NCI-H82 (cell line): ENCODE measurements at regions not wholly inside any gene's neighbourhood (a gene's known extent, or its start where the extent isn't known, plus 50 kb on each side); places are given as distances from the start of the nearest gene placed in this dataset.
A peak's percentile ranks its signal among the peaks of the same experiment; 100 is the strongest.

Experiments
- DNase-seq: peaks from one replicate; lab custom pipeline; 2025; lab: John Stamatoyannopoulos, UW

DNA sequence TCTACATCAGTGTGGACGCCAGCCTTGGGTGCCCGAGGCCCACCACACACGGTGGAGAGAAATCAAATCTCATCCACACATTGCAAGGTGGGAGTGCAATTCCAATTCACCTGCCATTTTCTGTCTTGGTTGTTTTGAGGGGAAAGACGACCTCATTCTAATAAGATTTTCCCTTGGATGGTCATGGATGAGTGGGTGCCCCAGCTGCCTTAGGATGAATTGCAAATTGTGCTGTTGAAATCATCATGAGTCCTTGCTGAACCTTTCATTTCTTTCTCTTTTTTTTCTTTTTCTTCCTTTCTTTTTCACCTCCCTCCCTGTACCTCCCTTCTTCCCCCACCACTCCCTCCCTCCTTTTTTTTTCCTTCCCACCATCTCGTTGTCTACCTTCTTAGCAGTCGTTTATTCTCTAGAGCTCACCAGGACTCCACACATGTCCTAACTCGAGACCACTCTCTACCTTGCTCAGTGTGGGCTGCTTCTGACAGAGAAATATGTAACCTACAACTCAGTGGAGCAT, 266.9 kb upstream of the NFE2L3 start:
- peak; percentile 64 for DNase-seq

GRCh38 chr7:25886387-25887240, 265.4 kb upstream of the NFE2L3 start:
- peak; percentile 73 for DNase-seq

GRCh38 chr7:25887266-25887665, 264.7 kb upstream of the NFE2L3 start:
- no peak for DNase-seq

- no peak for DNase-seq
These were observed 264.0 kb upstream of the NFE2L3 start for GRCh38 chr7:25887795-25888559.

GRCh38 chr7:25889765-25890164, 262.2 kb upstream of the NFE2L3 start:
- no peak for DNase-seq

- DNase-seq, result no peak
These were observed 260.4 kb upstream of the NFE2L3 start for GRCh38 chr7:25891591-25891990.

- no peak for DNase-seq
These were observed 258.6 kb upstream of the NFE2L3 start for GRCh38 chr7:25893436-25893835.

GRCh38 chr7:25894002-25894901, 257.7 kb upstream of the NFE2L3 start:
- peak; percentile 67 for DNase-seq

DNA sequence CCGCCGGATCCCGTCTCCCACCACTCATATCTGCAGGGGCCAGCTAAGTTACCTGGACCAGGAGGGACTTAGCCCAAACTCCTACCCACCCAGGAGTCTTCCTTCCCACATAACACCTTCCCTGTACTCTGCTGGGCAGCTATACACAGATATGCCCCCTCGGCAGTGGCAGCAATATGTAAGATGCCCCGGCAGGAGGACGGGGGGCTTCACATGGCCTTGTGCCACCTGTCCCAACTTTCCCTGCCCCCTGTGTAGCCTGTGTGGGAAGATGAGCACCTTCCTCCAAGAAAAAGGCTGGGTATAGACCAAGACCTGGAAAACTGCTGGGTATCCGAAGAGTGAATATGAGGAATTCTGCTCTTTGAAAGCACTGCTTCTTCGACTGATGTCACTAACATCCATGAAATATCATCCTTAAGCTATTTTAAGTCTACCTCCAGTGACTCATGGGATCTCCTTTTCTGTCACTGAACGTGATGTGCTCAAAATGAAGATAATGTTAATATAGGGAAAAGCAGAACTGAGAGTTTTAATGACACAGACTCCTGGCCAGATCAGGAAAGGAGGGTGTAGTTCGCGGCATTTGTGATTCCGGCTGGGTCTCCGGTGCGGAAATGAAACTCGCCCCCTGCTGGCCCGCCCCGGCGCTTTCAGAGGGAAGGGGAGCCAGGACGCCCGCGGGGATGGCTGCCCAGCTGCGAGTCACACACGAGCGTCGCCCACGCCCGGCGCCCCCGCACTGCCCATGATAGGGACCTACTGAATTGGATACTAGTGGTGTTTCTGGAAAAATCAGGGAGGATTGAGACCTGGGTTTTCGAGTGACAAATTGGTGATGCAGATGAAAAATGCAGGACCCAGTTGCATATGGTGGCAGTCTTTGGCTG, 256.9 kb upstream of the NFE2L3 start:
- DNase-seq, result no peak

DNA sequence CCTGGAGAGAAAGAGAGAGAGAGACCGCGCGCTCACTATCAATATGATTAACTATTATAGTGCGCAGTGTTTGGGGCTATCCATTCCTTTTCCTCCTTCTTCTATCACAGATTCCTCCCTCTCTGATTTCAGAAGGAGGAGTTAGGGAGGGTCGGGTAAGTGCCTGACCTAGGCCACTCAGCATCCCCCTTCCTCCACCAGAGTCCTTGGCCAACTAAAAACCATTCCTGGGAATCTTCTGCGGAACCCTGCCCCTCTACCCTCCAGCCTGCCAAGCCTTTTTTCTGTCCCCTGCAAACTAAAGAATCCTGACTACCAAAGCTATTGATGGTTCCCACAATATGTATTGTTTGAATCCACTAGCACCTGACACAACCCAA, 256.2 kb upstream of the NFE2L3 start:
- DNase-seq, result no peak

GRCh38 chr7:25897261-25897782, 254.7 kb upstream of the NFE2L3 start:
- DNase-seq, result no peak

GRCh38 chr7:25900245-25900644, 251.8 kb upstream of the NFE2L3 start:
- DNase-seq, result no peak

GRCh38 chr7:25900877-25901276, 251.1 kb upstream of the NFE2L3 start:
- DNase-seq, result no peak

DNA sequence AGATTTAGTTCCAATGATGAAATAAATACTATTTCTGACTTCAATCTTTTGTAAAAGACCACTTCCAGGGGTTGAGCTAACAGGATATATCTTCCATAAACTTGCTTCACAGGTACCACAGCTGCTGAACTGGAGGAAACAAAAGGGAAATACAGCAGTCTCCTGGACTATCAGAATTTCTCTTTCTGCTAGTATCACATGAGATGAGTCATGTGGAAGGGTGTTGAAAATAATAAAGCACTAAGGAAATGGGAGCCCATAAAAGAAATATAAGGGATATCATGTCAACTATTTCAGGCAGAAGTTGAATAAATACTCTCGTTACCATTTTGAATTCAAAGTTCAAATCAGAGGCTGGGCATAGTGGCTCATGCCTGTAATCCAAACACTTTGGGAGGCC, 250.3 kb upstream of the NFE2L3 start:
- DNase-seq, result no peak

DNA sequence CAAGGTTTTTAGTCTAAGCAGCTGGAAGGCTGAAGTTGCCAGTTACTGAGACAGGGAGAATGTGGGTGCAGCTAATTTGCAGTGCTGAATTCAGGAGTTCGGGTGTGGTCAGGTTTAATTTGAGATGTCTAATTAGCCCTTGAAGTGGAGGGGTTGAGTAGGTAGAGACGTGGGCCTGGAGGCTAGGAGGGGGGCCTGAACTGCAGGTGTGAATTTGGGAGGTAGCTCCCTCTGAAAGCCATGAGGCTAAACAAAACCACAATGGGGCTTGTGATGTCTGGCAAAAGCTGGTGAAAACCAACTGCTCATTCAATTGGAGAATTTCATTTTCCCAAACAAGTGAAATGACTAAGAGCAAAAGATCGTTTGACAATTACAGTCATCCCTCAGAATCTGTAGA, 246.0 kb upstream of the NFE2L3 start:
- no peak for DNase-seq

- no peak for DNase-seq
These were observed 245.2 kb upstream of the NFE2L3 start for GRCh38 chr7:25906760-25907159.

DNA sequence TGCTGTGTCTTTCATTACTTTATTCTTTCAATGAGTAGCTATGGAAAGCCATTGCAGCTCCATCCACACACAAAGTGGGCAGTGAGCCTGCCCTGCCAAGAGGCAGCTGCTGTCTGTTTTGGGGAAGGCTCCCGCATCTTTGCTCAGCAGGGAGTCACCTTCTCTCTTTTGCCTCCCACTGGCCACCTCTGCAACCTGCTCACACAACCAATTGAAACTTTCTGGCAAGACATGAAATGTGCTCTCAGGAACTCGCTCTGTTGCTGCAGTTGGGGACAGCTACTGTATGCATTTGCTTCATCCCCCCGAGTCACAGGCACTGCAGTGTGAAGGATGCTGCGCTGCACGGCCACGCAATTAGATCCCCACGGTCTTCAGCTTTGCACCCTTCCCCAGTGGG, 244.8 kb upstream of the NFE2L3 start:
- DNase-seq, result no peak

GRCh38 chr7:25907731-25908130, 244.3 kb upstream of the NFE2L3 start:
- no peak for DNase-seq

GRCh38 chr7:25908154-25908949, 243.6 kb upstream of the NFE2L3 start:
- DNase-seq, result no peak
